Kidney epithelial cell (primary cell): ENCODE measurements at regions not wholly inside any gene's neighbourhood (a gene's known extent, or its start where the extent isn't known, plus 50 kb on each side); places are given as distances from the start of the nearest gene placed in this dataset.

Experiments
- DNase-seq: peaks from one replicate; pipeline ENCODE4 v3.0.0-alpha.2; 2010; ENCODE audit warnings: low read depth
- H3K27me3 ChIP-seq: 2 replicates; pipeline ENCODE4 v1.6.0; 2011; ENCODE audit warnings: low read length; ENCODE audit not compliant: control insufficient read depth, insufficient read depth
- H3K36me3 ChIP-seq: 2 replicates; pipeline ENCODE4 v1.5.1; 2011; ENCODE audit warnings: low read length; ENCODE audit not compliant: control insufficient read depth, insufficient read depth
- H3K4me3 ChIP-seq: 2 replicates; pipeline ENCODE4 v1.5.1; 2011; ENCODE audit warnings: low read depth, mild to moderate bottlenecking, control low read depth, low read length
- CTCF ChIP-seq: IDR thresholded peaks from 2 replicates; pipeline ENCODE4 v1.5.1; 2011; ENCODE audit warnings: mild to moderate bottlenecking, moderate library complexity, low read length, control low read depth, inconsistent platforms; ENCODE audit not compliant: insufficient read depth, poor library complexity, severe bottlenecking

GRCh38 chr9:20226345-20226744, 396.0 kb downstream of the MLLT3 start:
- TF ChIP-seq CTCF: no peak
- H3K27me3 ChIP-seq: no peaks in the 10 kb centered on the region
- no peak overlapping the region for H3K4me3 ChIP-seq
- no peak for DNase-seq
- H3K36me3 ChIP-seq: no peaks in the 10 kb centered on the region

GRCh38 chr9:20225826-20226225, 396.5 kb downstream of the MLLT3 start:
- DNase-seq: no peak
- no peaks in the 10 kb centered on the region for H3K36me3 ChIP-seq
- no peak overlapping the region for H3K4me3 ChIP-seq

GRCh38 chr9:20224756-20225155, 397.5 kb downstream of the MLLT3 start:
- Histone ChIP-seq H3K27me3 (no peaks in the 10 kb centered on the region), H3K4me3 (no peak overlapping the region), H3K36me3 (no peaks in the 10 kb centered on the region)
- no peak for TF ChIP-seq CTCF
- no peak for DNase-seq

More at GRCh38 chr9:20225826-20226225, 396.5 kb downstream of the MLLT3 start:
- no peak for TF ChIP-seq CTCF
- no peaks in the 10 kb centered on the region for H3K27me3 ChIP-seq

DNA sequence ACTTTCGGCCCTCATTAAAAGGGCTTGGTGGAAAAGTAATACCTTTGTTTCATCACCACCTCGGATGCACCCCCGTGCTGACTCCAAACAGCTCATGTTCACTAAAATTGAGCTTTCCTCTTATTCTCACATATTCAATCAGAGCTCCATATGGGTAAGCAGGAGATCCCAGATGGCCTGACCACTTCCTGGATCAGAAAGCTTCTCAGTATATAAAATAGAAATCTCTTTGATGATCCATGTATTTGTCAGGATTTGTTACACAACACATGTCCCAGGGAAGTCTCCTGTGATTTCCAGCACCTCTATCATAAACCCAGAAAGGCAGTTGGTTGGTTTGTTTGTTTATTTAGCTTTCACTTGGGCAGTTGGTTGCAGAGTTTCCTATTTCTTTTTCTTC, 402.0 kb downstream of the MLLT3 start:
- no peak for DNase-seq
- Histone ChIP-seq H3K36me3 (no peaks in the 10 kb centered on the region), H3K4me3 (no peak overlapping the region), H3K27me3 (no peaks in the 10 kb centered on the region)
- TF ChIP-seq CTCF: no peak

DNA sequence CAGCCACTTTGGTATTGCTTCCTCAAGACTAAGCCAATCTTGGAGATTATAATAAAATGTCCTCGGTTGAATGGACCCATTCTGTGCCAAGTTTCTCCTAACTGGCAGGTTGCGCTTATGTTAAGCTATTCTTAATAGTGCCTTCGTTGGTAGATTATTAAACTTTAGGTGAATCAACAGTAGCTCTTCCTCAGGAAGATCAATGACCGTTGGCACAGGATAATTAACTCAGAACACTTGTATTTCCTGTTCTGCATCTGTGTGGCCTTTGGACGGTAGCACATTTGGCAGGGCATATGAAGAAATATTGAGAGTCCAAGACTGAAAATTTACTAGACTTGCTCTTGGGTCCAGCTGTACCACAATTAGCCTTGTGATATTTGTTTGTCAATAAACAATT, 402.9 kb downstream of the MLLT3 start:
- no peak for TF ChIP-seq CTCF
- Histone ChIP-seq H3K36me3 (no peaks in the 10 kb centered on the region), H3K27me3 (no peaks in the 10 kb centered on the region), H3K4me3 (no peak overlapping the region)
- no peak for DNase-seq

DNA sequence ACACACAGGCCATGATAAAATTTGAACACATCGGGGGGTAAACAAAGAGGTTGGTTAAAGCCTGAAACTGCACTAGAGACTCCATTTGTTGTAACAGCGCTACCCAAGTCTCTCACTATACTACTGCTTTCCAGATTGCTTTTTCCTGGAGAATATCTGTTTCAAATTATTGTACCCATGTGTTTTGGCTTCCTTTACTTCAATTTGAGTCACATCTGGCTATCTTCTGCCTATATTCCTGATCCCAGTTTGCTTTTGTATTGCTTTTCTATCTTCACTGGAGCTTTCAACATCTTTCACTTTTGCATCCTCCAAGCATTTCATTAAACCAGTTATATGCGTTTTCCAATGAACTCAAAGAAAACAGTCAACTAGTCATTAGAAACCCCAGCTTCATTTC, 404.7 kb downstream of the MLLT3 start:
- Histone ChIP-seq H3K27me3 (no peaks in the 10 kb centered on the region), H3K4me3 (no peak overlapping the region), H3K36me3 (no peaks in the 10 kb centered on the region)
- no peak for DNase-seq
- no peak for TF ChIP-seq CTCF
